ENCODE measurements at regions not wholly inside any gene's neighbourhood (a gene's known extent, or its start where the extent isn't known, plus 50 kb on each side); places are given as distances from the start of the nearest gene placed in this dataset.

DNA sequence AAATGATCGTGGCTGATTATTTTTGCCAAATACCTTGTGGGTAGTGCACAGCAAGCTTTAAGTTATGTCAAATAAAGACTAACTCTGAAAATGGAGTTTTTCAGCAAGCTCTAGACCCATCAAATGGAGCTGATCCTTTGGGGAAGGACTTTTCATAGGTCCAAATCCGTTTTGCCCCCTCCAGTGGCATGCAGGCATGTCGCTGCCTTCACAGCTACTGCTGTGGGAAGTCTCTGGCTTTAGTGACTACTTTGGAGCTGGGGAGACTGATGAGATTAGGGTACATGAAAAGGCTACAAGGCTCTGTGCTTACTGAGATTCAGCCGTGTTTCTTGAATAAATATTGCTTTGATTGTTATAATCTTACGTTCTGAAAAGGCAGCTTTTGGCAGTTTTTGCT lies 106.6 kb upstream of the HS3ST1 start:
- DNase-seq (ENCODE audit: low read depth) = no peak
- in situ Hi-C loops (cut with HindIII; ENCODE audit: low sequenced_read_pairs) = no loop called here
- TF ChIP-seq, protein P1, sequence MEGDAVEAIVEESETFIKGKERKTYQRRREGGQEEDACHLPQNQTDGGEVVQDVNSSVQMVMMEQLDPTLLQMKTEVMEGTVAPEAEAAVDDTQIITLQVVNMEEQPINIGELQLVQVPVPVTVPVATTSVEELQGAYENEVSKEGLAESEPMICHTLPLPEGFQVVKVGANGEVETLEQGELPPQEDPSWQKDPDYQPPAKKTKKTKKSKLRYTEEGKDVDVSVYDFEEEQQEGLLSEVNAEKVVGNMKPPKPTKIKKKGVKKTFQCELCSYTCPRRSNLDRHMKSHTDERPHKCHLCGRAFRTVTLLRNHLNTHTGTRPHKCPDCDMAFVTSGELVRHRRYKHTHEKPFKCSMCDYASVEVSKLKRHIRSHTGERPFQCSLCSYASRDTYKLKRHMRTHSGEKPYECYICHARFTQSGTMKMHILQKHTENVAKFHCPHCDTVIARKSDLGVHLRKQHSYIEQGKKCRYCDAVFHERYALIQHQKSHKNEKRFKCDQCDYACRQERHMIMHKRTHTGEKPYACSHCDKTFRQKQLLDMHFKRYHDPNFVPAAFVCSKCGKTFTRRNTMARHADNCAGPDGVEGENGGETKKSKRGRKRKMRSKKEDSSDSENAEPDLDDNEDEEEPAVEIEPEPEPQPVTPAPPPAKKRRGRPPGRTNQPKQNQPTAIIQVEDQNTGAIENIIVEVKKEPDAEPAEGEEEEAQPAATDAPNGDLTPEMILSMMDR (IDR thresholded peaks at IDR 0.05; ENCODE audit: low read depth, low read length, missing control alignments) = no peak
- no peak overlapping the region for H3K4me3 ChIP-seq (ENCODE audit: low read depth, low read length)

DNA sequence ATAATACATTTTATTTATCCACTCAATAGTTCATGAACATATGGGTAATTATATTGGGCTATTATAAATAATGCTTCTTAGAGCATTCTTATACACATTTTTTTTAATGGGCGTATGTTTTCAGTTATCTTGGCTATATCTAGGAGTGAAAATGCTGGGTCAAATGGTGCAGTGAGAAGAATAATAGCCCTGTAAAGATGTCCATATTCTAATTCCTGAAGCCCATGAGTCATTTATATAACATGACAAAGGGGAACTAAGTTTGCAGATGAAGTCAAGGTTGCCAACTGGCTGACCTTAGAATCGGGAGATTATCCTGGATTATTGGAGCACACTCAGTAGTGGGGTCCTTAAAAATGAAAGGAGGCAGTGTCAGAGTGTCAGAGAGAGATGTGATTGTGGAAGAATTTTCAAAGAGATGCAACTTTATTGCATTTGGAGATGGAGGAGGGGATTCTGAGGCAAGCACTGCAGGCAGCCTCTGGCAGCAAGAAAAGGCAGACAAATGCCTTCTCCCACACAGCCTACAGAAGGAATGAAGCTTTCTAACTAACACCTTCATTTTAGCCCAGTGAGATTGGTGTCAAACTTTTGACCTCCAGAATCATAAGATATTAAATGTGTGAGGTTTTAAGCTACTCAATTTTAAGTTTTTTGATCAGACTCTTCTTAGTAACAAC lies 106.1 kb upstream of the HS3ST1 start:
- no peak overlapping the region for H3K4me3 ChIP-seq (ENCODE audit: low read depth, low read length)
- TF ChIP-seq, protein P1 (IDR thresholded peaks at IDR 0.05; ENCODE audit: low read depth, low read length, missing control alignments) = no peak
- in situ Hi-C loops (cut with HindIII; ENCODE audit: low sequenced_read_pairs) = no loop called here
- DNase-seq (ENCODE audit: low read depth) = no peak

DNA sequence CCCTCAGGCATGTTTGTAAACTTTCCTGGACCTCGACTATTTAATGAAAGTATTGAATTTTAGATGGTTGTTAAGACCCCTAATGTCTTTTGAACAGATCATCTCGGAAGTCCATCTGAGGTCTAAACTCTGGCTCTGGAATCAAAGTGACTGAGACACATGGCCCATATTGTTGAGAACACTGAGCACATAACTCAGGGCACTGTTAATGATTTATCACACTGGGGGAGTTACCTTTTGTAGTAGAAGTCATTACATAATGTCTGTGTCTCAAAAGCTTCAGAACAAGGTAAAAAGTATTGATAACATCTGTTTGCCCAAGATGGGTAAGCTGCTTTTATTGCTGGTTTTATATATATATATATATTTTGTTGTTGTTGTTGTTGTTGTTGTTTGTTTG lies 103.4 kb upstream of the HS3ST1 start:
- TF ChIP-seq, protein P1 (IDR thresholded peaks at IDR 0.05; ENCODE audit: low read depth, low read length, missing control alignments) = no peak
- no peak for DNase-seq (ENCODE audit: low read depth)
- H3K4me3 ChIP-seq (ENCODE audit: low read depth, low read length) = no peak overlapping the region
- in situ Hi-C loops (cut with HindIII; ENCODE audit: low sequenced_read_pairs) = no loop called here

DNA sequence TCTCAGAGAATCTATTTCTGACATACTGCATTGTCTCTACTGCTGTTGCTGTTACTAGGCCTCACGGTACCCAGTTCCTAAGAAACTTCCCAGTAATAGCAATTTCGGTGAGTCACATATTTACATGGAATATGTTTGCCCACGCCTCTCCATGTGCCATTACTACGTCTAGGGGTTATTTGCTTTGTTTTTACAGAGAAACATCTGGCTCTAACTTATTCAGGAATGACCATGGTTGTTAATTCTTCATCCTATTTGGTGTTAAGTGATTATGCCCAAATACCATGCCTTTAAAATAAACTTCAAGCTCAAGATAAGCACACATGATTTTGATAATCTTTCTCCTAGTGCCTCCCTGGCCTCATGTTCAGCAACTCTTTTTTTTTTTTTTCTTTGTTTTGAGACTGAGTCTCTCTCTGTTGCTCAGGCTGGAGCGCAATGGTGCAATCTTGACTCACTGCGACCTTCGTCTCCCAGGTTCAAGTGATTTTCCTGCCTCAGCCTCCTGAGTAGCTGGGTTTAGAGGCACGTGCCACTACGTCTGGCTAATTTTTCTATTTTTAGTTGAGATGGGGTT lies 101.0 kb upstream of the HS3ST1 start:
- in situ Hi-C loops (cut with HindIII; ENCODE audit: low sequenced_read_pairs) = no loop called here

DNA sequence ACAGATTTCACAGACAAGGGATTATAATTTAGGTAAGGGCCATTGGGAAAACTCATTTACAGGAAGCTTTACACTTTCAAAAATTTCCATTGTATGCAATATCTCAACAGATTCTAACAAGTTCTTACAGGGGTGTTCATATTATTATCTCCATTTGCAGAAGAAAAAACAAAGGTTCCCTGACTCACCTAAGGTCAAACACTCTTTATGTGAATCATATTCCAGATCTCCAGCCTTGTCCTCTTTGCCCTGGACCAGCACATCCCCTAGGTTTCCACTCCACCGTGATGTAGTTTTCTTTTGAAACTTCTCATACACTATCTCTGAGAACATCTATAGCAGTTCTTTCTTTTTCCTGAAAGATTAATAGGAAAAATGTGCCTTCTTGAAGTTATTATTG lies 96.4 kb upstream of the HS3ST1 start:
- H3K4me3 ChIP-seq (ENCODE audit: low read depth, low read length) = no peak overlapping the region
- TF ChIP-seq, protein P1 (IDR thresholded peaks at IDR 0.05; ENCODE audit: low read depth, low read length, missing control alignments) = no peak
- in situ Hi-C loops (cut with HindIII; ENCODE audit: low sequenced_read_pairs) = no loop called here
- no peak for DNase-seq (ENCODE audit: low read depth)

More for the DNA sequence above, 101.0 kb upstream of the HS3ST1 start:
- no peak for DNase-seq (ENCODE audit: low read depth)
- TF ChIP-seq, protein P1 (IDR thresholded peaks at IDR 0.05; ENCODE audit: low read depth, low read length, missing control alignments) = no peak
- no peak overlapping the region for H3K4me3 ChIP-seq (ENCODE audit: low read depth, low read length)

DNA sequence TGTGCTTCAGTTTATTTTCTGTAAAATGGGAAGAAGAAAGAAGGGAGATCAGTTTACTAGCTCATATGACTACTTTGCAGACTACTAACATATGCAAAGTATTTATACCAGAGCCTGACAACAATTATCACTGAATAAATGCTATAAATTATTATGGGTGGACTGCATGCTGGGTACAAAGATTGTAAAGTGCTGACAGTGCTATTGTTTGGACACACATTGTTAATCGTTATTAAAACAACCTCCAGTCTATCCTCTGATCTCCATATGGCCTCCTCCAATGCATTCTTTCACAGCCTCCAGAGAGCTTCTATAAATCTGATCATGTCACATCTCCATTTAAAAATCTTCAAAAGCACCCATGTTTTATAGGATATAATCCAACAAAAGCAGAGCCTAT lies 90.1 kb upstream of the HS3ST1 start:
- H3K4me3 ChIP-seq (ENCODE audit: low read depth, low read length) = no peak overlapping the region
- in situ Hi-C loops (cut with HindIII; ENCODE audit: low sequenced_read_pairs) = no loop called here
- no peak for DNase-seq (ENCODE audit: low read depth)
- TF ChIP-seq, protein P1 (IDR thresholded peaks at IDR 0.05; ENCODE audit: low read depth, low read length, missing control alignments) = no peak
